NOMO-1 (cell line): ENCODE measurements at regions not wholly inside any gene's neighbourhood (a gene's known extent, or its start where the extent isn't known, plus 50 kb on each side); places are given as distances from the start of the nearest gene placed in this dataset.
A peak's percentile ranks its signal among the peaks of the same experiment; 100 is the strongest.

ENCODE experiments used
- DNase-seq, 2 experiments: peaks; one replicate each; lab custom pipeline; 2025; ENCODE audit not compliant: unreplicated experiment in 2 of 2; lab: John Stamatoyannopoulos, UW

- no peak for DNase-seq
Measured at GRCh38 chr22:45094081-45094720, 69.5 kb upstream of the NUP50 start.

GRCh38 chr22:45094825-45095224, 68.9 kb upstream of the NUP50 start:
- DNase-seq: no peak

DNA sequence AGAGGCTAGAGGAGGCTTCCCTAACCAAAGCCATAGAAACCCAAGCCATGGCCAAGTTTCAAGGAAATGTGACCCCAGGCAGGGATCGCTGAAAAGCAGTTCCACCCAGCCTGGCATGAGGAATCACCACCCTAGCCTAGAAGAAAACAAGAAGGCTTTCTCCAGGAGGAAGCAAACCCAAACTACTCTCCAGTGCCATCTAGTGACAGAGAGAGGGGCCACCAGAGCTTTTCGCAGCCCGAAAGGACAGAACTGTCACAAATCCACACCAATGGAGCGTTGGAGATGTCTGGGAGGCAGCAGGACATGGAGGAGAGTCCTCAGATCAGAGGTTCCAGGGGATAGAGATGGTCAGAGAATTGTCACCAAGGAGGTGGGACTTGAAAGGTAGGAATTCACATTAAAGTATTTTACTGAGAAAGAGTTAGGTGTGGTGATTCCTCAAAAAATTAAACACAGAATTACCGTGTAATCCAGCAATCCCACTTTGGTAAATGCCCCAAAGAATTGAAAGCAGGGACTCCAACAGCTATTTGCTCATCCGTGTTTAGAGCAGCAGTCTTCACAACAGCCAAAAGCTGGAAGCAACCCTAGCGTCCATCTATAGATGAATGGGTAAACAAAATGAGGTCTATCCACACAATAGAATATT, 67.3 kb upstream of the NUP50 start:
- peak; percentile 41 to 45 for DNase-seq

DNA sequence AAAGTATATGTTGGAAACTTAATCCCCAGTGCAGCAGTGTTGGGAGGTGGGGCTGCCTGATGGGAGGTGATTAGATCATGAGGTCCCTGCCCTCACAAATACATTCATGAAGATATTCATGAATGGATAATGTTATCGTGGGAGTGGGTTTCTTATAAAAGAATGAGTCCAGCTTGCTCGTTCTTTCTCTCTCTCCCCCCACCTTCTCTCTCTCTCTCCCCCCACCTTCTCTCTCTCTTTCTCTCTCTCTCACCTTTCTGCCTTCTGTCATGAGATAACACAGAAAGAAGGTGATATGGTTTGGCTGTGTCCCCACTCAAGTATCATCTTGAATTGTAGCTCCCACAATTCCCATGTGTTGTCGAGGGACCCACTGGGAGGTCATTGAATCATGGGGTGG, 66.7 kb upstream of the NUP50 start:
- no peak for DNase-seq

- no peak for DNase-seq
Measured at GRCh38 chr22:45098056-45098455, 65.7 kb upstream of the NUP50 start.

DNA sequence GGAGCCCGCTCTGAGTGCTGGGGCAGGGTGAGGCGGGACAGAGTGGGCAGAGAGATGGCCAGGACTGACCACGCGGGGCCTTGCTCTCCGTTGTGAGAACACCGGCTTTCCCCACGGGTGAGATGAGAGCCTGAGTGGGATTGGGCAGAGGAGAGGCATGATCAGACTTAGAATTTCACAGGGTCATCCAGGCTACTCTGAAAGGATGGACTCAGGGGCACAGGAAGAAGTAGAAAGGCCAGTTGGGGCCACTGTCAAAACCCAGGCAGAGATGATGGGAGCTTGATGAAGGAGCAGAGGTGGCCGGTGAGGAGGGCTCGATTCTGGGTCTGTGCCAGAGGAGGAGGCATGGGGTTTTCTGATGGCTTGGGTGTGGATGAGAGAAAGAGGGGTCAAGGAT, 63.8 kb upstream of the NUP50 start:
- no peak for DNase-seq

DNA sequence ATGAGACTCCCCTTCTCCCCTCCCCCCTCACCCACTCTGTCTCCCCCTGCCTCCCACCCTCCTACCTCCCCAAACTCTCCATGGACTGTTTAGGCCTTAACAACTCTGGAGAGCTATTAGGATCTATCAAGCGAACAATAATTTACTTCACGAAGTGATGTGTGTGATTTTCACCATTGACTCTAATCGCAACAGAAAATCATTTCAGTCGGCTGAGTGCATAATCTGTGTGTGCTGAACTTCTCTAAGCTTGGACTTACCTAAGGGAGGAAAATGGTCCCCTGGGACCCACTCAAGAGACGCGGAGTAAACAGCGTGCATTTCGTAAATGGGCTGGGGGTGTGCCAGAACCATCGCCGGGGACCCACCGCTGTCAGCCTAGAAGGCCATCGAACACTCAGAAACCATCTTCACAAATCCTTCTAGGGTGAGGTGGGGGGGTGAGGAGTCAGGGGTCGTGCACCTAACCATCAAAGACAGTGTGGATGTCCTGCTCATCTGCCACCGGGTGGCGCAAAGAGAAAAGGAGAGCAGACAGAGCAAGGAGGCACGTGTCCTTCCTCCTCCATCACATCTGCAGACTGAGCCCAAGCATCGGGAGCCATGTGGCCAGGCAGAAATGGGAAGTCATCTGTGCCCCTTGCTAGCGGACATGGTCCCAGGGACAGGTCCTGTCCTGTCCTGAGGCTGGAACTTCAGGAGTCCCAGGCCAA, 62.1 kb upstream of the NUP50 start:
- DNase-seq: peak; percentile 29 to 50

DNA sequence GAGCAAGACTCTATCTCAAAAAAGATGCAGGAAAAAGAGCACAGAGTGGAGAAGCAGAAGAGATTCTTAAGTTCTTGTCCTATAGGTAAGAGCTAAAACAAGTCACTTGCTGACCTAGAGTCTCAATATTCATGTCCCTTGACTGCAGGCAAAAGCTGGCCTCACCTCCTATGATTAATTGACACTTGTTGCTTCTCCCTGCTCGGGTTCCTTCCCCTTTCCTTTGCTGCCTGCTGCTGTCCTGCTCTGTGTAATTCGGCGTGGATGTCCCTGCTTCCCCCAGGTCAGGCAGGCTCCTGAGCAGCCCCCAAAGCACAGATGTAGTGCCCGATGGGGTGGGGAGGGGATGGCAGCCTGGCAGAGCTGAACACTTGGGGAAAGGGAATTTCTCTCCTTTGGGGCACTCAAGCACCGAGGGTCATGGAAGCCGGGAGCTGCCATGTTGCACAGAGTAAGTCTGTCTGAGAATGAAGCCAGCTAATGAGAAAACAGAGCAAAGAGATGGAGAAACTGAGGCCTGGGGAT, 60.8 kb upstream of the NUP50 start:
- DNase-seq: peak; percentile 18 to 56

DNA sequence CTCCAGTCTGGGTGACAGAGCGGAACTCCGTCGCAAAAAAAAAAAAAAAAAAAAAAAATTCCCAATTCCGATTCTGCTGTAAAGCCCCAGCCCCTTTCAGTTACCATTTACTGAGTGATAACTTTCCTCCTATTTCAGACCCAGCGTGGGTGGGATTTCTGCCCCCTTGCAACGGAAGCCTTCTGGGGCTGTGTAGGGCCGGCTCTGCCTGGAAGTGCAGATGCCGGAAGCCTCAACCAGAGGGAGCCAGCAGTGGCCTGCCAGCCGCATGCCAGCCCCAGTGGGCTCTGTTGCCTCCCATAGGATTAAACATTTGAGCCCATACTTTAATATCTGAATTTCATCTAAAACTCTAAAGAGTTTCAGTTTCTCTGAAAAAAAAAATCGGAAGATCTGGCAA, 60.0 kb upstream of the NUP50 start:
- no peak for DNase-seq

DNA sequence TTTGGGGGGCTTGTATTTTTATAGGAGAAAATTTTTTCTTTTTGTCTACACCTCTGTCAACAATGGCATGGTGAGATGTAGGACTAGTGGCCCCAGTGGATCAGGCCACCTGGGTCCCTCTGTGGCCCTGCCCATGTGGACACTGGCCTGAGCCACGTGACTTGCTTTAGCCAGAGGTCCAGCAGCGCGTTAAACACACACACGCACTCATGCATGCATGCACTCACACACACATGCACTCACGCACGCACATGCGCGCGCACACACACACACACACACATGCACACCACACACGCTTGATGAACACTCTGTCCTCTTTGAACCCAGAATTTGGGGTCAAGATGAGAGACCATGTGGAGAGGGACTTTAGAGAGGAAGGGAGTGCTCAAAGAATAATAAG, 59.4 kb upstream of the NUP50 start:
- DNase-seq: no peak

- DNase-seq: no peak
Measured at GRCh38 chr22:45105281-45105702, 58.4 kb upstream of the NUP50 start.

DNA sequence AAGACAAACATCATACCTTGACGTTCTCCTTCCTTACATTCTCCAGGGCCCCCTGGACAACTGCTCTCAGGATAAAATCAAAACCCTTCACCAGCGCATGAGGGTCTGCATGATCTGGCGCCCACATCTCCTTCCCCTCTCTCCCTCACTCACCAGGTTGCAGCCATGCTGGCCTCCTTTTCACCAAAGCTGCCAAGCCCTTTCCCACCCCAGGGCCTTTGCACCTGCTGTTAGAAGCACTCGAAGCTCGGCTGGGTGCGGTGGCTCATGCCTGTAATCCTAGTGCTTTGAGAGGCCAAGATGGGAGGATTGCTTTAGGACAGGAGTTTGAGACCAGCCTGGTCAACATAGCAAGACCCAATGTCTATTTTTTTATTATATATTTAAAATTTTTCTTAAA, 56.1 kb upstream of the NUP50 start:
- no peak for DNase-seq

DNA sequence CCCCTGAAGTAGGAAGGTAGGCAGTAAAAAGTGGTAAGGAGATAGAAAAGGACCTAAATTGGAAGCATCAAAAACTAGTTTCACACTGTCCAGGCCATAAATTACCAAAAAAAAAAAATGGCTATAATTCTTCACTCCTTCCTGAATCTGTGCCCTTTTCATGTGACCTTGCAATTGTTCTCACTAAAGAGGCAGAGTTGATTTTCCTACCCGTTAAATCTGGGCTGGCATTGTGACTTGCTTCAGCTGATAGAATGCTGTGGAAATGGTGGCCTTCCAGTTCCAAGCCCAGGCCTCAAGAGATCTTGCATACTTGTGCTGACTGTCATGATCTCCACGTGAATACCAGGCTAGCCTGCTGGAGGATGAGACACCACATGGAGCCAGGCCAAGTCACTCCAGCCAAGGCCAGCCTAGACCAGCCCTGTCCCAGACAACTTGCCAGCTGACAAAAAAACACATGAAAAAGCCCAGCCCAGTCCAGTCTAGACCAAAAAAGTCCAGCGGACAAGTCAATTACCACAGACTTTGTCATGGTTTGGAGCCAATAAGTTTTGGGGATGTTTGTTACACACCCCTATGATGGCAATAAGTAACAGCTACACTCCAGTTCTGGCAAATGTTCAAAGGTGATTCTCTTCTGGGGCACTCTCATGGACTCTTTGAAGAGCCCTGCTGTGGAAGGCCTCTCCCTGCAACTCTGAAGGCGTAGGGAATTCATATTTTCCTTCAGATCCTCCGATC, 51.4 kb upstream of the NUP50 start:
- no peak for DNase-seq
